ENCODE measurements at regions not wholly inside any gene's neighbourhood (a gene's known extent, or its start where the extent isn't known, plus 50 kb on each side); places are given as distances from the start of the nearest gene placed in this dataset.

- POLR2A ChIA-PET: no interaction called here
- no peak overlapping the region for H3K27ac ChIP-seq (ENCODE audit: extremely low read depth, low read depth, low read length)
- no peaks in the 10 kb centered on the region for H3K9me3 ChIP-seq (ENCODE audit: control insufficient read depth, insufficient read depth, low read depth, low read length)
- H3K36me3 ChIP-seq (ENCODE audit: control insufficient read depth in 2 of 2, insufficient read depth in 1 of 2, low read length in 2 of 2): no peaks in the 10 kb centered on the region
- H3K4me3 ChIP-seq (ENCODE audit: low read depth, low read length): no peak overlapping the region
- no peak for TF ChIP-seq ZNF600 (tag by site-specific recombination; IDR thresholded peaks at IDR 0.05)
- TF ChIP-seq ZNF248 (tag by site-specific recombination; IDR thresholded peaks at IDR 0.05): no peak
- TF ChIP-seq ZNF37A (tag by site-specific recombination; IDR thresholded peaks at IDR 0.05): no peak
- no peak for TF ChIP-seq ZNF623 (tag by site-specific recombination; IDR thresholded peaks at IDR 0.05)
- TF ChIP-seq ZNF529 (tag by site-specific recombination; IDR thresholded peaks at IDR 0.05; ENCODE audit: insufficient replicate concordance): no peak
- TF ChIP-seq ZNF114 (tag by site-specific recombination; IDR thresholded peaks at IDR 0.05): no peak
- no peak for TF ChIP-seq ZNF24 (tag by site-specific recombination; IDR thresholded peaks at IDR 0.05)
- TF ChIP-seq ZNF221 (tag by site-specific recombination; IDR thresholded peaks at IDR 0.05; ENCODE audit: borderline replicate concordance): no peak
- no peak for TF ChIP-seq WT1 (tag by site-specific recombination; IDR thresholded peaks at IDR 0.05)
- TF ChIP-seq ZNF266 (tag by site-specific recombination; IDR thresholded peaks at IDR 0.05; ENCODE audit: low read depth): no peak
- no peak for TF ChIP-seq ZSCAN16 (tag by site-specific recombination; IDR thresholded peaks at IDR 0.05)
- TF ChIP-seq ZNF155 (tag by site-specific recombination; IDR thresholded peaks at IDR 0.05): no peak
- no peak for TF ChIP-seq ZBTB17 (tag by site-specific recombination; IDR thresholded peaks at IDR 0.05)
- TF ChIP-seq ZNF558 (tag by site-specific recombination; IDR thresholded peaks at IDR 0.05): no peak
- no peak for TF ChIP-seq FEZF1 (tag by site-specific recombination; IDR thresholded peaks at IDR 0.05)
- no peak for TF ChIP-seq YY1 (tag by site-specific recombination; IDR thresholded peaks at IDR 0.05)
- CTCF ChIA-PET: no interaction called here
- H3K4me1 ChIP-seq (ENCODE audit: control insufficient read depth, insufficient read depth, low read length): no peaks in the 10 kb centered on the region
Measured at GRCh38 chr13:54165581-54166215, 1137.1 kb downstream of the OLFM4 start.

DNA sequence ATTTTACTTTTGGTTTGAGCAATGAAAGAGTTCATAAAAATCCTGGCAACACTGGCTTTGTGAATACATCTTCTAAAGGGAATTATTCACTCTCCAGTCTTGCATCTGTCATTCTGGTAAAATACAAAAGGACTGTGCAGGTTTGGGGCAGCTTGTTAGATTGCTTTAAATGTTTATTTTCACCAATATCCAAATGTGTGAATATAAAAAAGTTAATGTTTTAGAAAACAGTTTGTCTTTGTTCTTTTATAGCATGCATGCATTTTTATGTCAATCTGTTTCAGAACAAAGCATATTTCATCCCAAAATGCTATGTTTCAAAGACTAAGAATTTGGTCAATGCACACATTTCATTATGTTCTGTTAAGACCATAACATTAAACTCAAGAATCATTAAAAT, 1145.4 kb downstream of the OLFM4 start:
- CTCF ChIA-PET: no interaction called here
- H3K36me3 ChIP-seq (ENCODE audit: control insufficient read depth in 2 of 2, insufficient read depth in 1 of 2, low read length in 2 of 2): no peaks in the 10 kb centered on the region
- H3K27ac ChIP-seq (ENCODE audit: extremely low read depth, low read depth, low read length): no peak overlapping the region
- POLR2A ChIA-PET: no interaction called here
- H3K9me3 ChIP-seq (ENCODE audit: control insufficient read depth, insufficient read depth, low read depth, low read length): no peaks in the 10 kb centered on the region
- H3K4me3 ChIP-seq (ENCODE audit: low read depth, low read length): no peak overlapping the region
- H3K4me1 ChIP-seq (ENCODE audit: control insufficient read depth, insufficient read depth, low read length): no peaks in the 10 kb centered on the region
- TF ChIP-seq ZNF18 (tag by site-specific recombination; IDR thresholded peaks at IDR 0.05): no peak
- no peak for TF ChIP-seq PRDM4 (tag by site-specific recombination; IDR thresholded peaks at IDR 0.05)
- no peak for TF ChIP-seq ZNF148 (tag by site-specific recombination; IDR thresholded peaks at IDR 0.05; ENCODE audit: borderline replicate concordance)
- TF ChIP-seq ZXDB (tag by site-specific recombination; IDR thresholded peaks at IDR 0.05): no peak
- no peak for TF ChIP-seq ZSCAN4 (tag by site-specific recombination; IDR thresholded peaks at IDR 0.05)
- TF ChIP-seq, protein P1, sequence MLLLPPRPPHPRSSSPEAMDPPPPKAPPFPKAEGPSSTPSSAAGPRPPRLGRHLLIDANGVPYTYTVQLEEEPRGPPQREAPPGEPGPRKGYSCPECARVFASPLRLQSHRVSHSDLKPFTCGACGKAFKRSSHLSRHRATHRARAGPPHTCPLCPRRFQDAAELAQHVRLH (tag by site-specific recombination; IDR thresholded peaks at IDR 0.05): no peak
- no peak for TF ChIP-seq IKZF3 (tag by site-specific recombination; IDR thresholded peaks at IDR 0.05)
- no peak for TF ChIP-seq KLF9 (tag by site-specific recombination; IDR thresholded peaks at IDR 0.05; ENCODE audit: low read depth)
- TF ChIP-seq KLF16 (tag by site-specific recombination; IDR thresholded peaks at IDR 0.05): no peak
